ENCODE measurements at regions not wholly inside any gene's neighbourhood (a gene's known extent, or its start where the extent isn't known, plus 50 kb on each side); places are given as distances from the start of the nearest gene placed in this dataset.
"Not testable (repeated sequence)": the region's sequence is repeated elsewhere in the genome, so short reads cannot be mapped to it uniquely, and the experiment has no call there.

DNA sequence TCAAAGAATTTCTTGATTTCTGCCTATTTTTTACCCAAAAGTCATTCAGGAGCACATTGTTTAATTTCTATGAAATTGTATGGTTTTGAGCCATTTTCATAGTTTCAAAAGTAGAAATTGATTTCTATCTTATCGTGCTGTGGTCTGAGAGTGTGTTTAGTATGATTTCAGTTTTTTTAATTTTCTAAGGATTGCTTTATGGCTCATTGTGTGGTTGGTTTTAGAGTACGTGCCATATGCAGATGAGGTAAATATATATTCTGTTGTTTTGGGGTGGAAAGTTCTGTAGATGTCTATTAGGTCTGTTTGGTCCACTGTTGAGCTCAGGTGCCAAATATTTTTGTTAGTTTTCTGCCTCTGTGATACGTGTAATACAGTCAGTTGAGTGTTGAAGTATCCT is 487.1 kb upstream of the CBLB start:
- TF ChIP-seq, protein P1, sequence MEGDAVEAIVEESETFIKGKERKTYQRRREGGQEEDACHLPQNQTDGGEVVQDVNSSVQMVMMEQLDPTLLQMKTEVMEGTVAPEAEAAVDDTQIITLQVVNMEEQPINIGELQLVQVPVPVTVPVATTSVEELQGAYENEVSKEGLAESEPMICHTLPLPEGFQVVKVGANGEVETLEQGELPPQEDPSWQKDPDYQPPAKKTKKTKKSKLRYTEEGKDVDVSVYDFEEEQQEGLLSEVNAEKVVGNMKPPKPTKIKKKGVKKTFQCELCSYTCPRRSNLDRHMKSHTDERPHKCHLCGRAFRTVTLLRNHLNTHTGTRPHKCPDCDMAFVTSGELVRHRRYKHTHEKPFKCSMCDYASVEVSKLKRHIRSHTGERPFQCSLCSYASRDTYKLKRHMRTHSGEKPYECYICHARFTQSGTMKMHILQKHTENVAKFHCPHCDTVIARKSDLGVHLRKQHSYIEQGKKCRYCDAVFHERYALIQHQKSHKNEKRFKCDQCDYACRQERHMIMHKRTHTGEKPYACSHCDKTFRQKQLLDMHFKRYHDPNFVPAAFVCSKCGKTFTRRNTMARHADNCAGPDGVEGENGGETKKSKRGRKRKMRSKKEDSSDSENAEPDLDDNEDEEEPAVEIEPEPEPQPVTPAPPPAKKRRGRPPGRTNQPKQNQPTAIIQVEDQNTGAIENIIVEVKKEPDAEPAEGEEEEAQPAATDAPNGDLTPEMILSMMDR (IDR thresholded peaks at IDR 0.05) = no peak
- H3K27ac ChIP-seq = no peak overlapping the region
- H3K9me3 ChIP-seq = no peaks in the 10 kb centered on the region
- H3K36me3 ChIP-seq = no peaks in the 10 kb centered on the region
- no peaks in the 10 kb centered on the region for H3K4me1 ChIP-seq (ENCODE audit: control insufficient read depth in 1 of 2, low read depth in 2 of 2)
- no peak for ATAC-seq (ENCODE audit: insufficient number of reproducible peaks, low FRiP score, low read depth)
- DNase-seq (ENCODE audit: low spot score) = no peak
- no peaks in the 10 kb centered on the region for H3K27me3 ChIP-seq (replicated peaks; ENCODE audit: insufficient read depth)
- no peak overlapping the region for H3K4me3 ChIP-seq

DNA sequence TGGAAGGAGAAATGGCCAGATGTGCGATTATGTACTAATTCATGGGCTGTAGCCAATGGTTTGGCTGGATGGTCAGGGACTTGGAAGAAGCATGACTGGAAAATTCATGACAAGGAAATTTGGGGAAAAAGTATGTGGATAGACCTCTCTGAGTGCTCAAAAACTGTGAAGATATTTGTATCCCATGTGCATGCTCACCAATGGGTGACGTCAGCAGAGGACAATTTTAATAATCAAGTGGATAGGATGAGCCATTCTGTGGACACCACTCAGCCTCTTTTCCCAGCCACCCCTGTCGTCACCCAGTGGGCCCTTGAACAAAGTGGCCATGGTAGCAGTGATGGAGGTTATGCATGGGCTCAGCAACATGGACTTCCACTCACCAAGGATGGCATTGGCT is 490.9 kb upstream of the CBLB start:
- no peak overlapping the region for H3K27ac ChIP-seq
- TF ChIP-seq, protein P1 (IDR thresholded peaks at IDR 0.05) = no peak
- no peaks in the 10 kb centered on the region for H3K27me3 ChIP-seq (replicated peaks; ENCODE audit: insufficient read depth)
- no peak overlapping the region for H3K4me3 ChIP-seq
- H3K9me3 ChIP-seq = no peaks in the 10 kb centered on the region
- no peak for ATAC-seq (ENCODE audit: insufficient number of reproducible peaks, low FRiP score, low read depth)
- no peaks in the 10 kb centered on the region for H3K36me3 ChIP-seq
- H3K4me1 ChIP-seq (ENCODE audit: control insufficient read depth in 1 of 2, low read depth in 2 of 2) = no peaks in the 10 kb centered on the region
- DNase-seq (ENCODE audit: low spot score) = no peak

DNA sequence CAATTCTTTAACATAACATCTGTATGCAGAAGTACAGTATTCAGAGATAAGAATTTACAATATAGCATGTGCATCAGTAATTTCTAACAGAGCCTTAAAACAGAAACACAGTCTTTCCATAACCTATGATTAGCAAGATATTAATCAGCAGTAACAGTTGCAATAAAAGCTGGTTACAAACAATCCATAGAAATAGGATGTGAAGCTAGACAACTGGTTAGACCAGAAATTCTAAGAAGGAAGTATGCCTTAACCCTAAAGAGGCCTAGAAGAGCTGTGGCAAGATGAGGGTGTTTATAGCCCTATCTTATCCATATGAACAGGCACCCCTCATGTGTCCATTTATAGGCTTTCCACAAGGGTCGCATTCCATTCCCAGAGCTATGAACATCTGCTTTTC is 492.1 kb upstream of the CBLB start:
- H3K36me3 ChIP-seq; H3K4me1 ChIP-seq (ENCODE audit: control insufficient read depth in 1 of 2, low read depth in 2 of 2); ATAC-seq (ENCODE audit: insufficient number of reproducible peaks, low FRiP score, low read depth); H3K4me3 ChIP-seq; H3K9me3 ChIP-seq; H3K27ac ChIP-seq; H3K27me3 ChIP-seq (replicated peaks; ENCODE audit: insufficient read depth); DNase-seq (ENCODE audit: low spot score): not testable (repeated sequence)

DNA sequence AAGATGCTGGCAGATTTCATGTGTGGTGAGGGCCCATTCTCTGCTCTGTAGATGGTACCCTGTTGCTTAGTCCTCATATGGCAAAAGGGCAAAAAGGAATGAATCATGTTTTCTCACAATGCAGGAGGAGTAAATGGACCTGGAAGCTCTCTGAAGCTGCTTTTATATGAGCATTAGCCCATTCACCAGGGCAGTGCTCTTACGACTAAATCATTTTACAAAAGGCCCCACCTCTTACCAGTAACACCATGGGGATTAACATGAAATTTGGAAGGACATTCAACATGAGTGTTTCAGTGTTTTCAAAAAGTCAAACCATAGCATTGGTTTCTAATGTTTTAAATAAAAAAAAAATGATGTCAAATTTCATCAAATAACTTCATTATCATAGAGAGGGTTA is 495.7 kb upstream of the CBLB start:
- Histone ChIP-seq H3K9me3 (no peaks in the 10 kb centered on the region), H3K36me3 (no peaks in the 10 kb centered on the region), H3K27me3 (replicated peaks; ENCODE audit: insufficient read depth) (no peaks in the 10 kb centered on the region), H3K27ac (no peak overlapping the region), H3K4me1 (ENCODE audit: control insufficient read depth in 1 of 2, low read depth in 2 of 2) (no peaks in the 10 kb centered on the region), H3K4me3 (no peak overlapping the region)
- ATAC-seq (ENCODE audit: insufficient number of reproducible peaks, low FRiP score, low read depth) = no peak
- TF ChIP-seq, protein P1 (IDR thresholded peaks at IDR 0.05) = no peak
- no peak for DNase-seq (ENCODE audit: low spot score)

GRCh38 chr3:106365061-106365691 is 496.4 kb upstream of the CBLB start:
- no peaks in the 10 kb centered on the region for H3K9me3 ChIP-seq
- ATAC-seq (ENCODE audit: insufficient number of reproducible peaks, low FRiP score, low read depth) (no peak), DNase-seq (ENCODE audit: low spot score) (no peak)
- no peaks in the 10 kb centered on the region for H3K27me3 ChIP-seq (replicated peaks; ENCODE audit: insufficient read depth)
- H3K4me3 ChIP-seq = no peak overlapping the region
- no peaks in the 10 kb centered on the region for H3K4me1 ChIP-seq (ENCODE audit: control insufficient read depth in 1 of 2, low read depth in 2 of 2)
- no peaks in the 10 kb centered on the region for H3K36me3 ChIP-seq
- H3K27ac ChIP-seq = no peak overlapping the region
- TF ChIP-seq, protein P1 (IDR thresholded peaks at IDR 0.05) = no peak

GRCh38 chr3:106366352-106366751 is 497.5 kb upstream of the CBLB start:
- H3K36me3 ChIP-seq = no peaks in the 10 kb centered on the region
- no peaks in the 10 kb centered on the region for H3K9me3 ChIP-seq
- ATAC-seq (ENCODE audit: insufficient number of reproducible peaks, low FRiP score, low read depth) = no peak
- no peak for DNase-seq (ENCODE audit: low spot score)
- H3K27ac ChIP-seq = no peak overlapping the region
- no peaks in the 10 kb centered on the region for H3K27me3 ChIP-seq (replicated peaks; ENCODE audit: insufficient read depth)
- H3K4me3 ChIP-seq = no peak overlapping the region
- no peaks in the 10 kb centered on the region for H3K4me1 ChIP-seq (ENCODE audit: control insufficient read depth in 1 of 2, low read depth in 2 of 2)
- TF ChIP-seq, protein P1 (IDR thresholded peaks at IDR 0.05) = no peak
